T-cell (primary cell): ENCODE measurements at regions not wholly inside any gene's neighbourhood (a gene's known extent, or its start where the extent isn't known, plus 50 kb on each side); places are given as distances from the start of the nearest gene placed in this dataset.

ENCODE experiments used
- ATAC-seq, 4 experiments: fragments of 200-7000 bp in 3 of 4; fragments of 150-1000 bp in 1 of 4; cut with Tn5 transposase; replicated peaks in 1 of 4; 1 replicate in 3 of 4; 2 replicates in 1 of 4; pipeline ENCODE4 v1.10.0; 2021; ENCODE audit warnings: moderate library complexity in 3 of 4, mild to moderate bottlenecking in 2 of 4, moderate number of reproducible peaks in 1 of 4
- CTCF ChIA-PET, 2 donors: fragments of 300-600 bp; sonication (Branson Sonifier 250); formaldehyde crosslinking; loops; one replicate each; lab custom pipeline; 2022; ENCODE audit warnings: antibody characterized with exemption in 2 of 2; lab: Charles Lee
- POLR2A ChIA-PET, 2 donors: fragments of 300-600 bp; sonication (Branson Sonifier 250); formaldehyde crosslinking; loops; one replicate each; lab custom pipeline; 2022; ENCODE audit warnings: antibody characterized with exemption in 2 of 2; lab: Charles Lee
- DNase-seq, 35 experiments: peaks; one replicate each; pipeline versions ENCODE4 v3.0.0 to v3.0.0-alpha.2; 2013 to 2023
- H3K27ac ChIP-seq: one replicate; pipeline ENCODE4 v1.5.1; 2013; ENCODE audit warnings: low read length
- H3K27me3 ChIP-seq, 2 experiments: replicated peaks in 1 of 2; 1 replicate in 1 of 2; 2 replicates in 1 of 2; pipeline versions ENCODE4 v1.6.1 to v1.7.0; 2013; ENCODE audit warnings: low read length in 1 of 2, mixed read lengths in 1 of 2; ENCODE audit not compliant: control insufficient read depth in 2 of 2, insufficient read depth in 2 of 2; ENCODE audit errors: extremely low read depth in 1 of 2
- H3K36me3 ChIP-seq, 2 donors: 1 replicate in 1 of 2; 2 replicates in 1 of 2; pipeline versions ENCODE4 v1.6.1 to v1.7.0; 2013; ENCODE audit warnings: low read length in 1 of 2; ENCODE audit not compliant: control insufficient read depth in 2 of 2, insufficient read depth in 1 of 2; ENCODE audit errors: extremely low read depth in 1 of 2
- H3K4me1 ChIP-seq, 2 experiments: 1 replicate in 1 of 2; 2 replicates in 1 of 2; pipeline versions ENCODE4 v1.6.1 to v1.7.0; 2013; ENCODE audit warnings: low read length in 2 of 2, mixed read lengths in 1 of 2; ENCODE audit not compliant: insufficient read depth in 2 of 2, control insufficient read depth in 1 of 2; ENCODE audit errors: extremely low read depth in 1 of 2
- H3K4me3 ChIP-seq, 2 donors: 1 replicate in 1 of 2; 2 replicates in 1 of 2; pipeline versions ENCODE4 v1.5.1 to v1.7.0; 2013; ENCODE audit warnings: mild to moderate bottlenecking in 2 of 2, low read length in 1 of 2, moderate library complexity in 1 of 2; ENCODE audit not compliant: control insufficient read depth in 1 of 2; ENCODE audit errors: extremely low read depth in 1 of 2
- H3K9me3 ChIP-seq: 2 replicates; pipeline ENCODE4 v1.7.0; 2013
- H3K27ac Mint-ChIP-seq, 2 donors: one replicate each; pipeline ENCODE4 v1.8.0; 2020 to 2021; ENCODE audit warnings: mild to moderate bottlenecking in 2 of 2, mixed read lengths in 2 of 2
- H3K27me3 Mint-ChIP-seq, 2 donors: one replicate each; pipeline ENCODE4 v1.8.0; 2021 to 2022; ENCODE audit warnings: mixed read lengths in 2 of 2
- H3K36me3 Mint-ChIP-seq: one replicate; pipeline ENCODE4 v1.8.0; 2021; ENCODE audit warnings: mixed read lengths
- H3K4me1 Mint-ChIP-seq, 3 donors: one replicate each; pipeline ENCODE4 v1.8.0; 2020 to 2022; ENCODE audit warnings: mixed read lengths in 3 of 3, mild to moderate bottlenecking in 1 of 3
- H3K4me3 Mint-ChIP-seq, 3 donors: one replicate each; pipeline ENCODE4 v1.8.0; 2020 to 2022; ENCODE audit warnings: mild to moderate bottlenecking in 3 of 3, mixed read lengths in 3 of 3, moderate library complexity in 3 of 3
- H3K9me3 Mint-ChIP-seq, 3 donors: one replicate each; pipeline ENCODE4 v1.8.0; 2020 to 2022; ENCODE audit warnings: mixed read lengths in 3 of 3
- WGBS: methylation state at CpG from one replicate; pipeline ENCODE4 v1.1.5; 2013; ENCODE audit warnings: missing lambda C conversion rate; ENCODE audit not compliant: insufficient coverage; 5-methylcytosine and 5-hydroxymethylcytosine counted together

DNA sequence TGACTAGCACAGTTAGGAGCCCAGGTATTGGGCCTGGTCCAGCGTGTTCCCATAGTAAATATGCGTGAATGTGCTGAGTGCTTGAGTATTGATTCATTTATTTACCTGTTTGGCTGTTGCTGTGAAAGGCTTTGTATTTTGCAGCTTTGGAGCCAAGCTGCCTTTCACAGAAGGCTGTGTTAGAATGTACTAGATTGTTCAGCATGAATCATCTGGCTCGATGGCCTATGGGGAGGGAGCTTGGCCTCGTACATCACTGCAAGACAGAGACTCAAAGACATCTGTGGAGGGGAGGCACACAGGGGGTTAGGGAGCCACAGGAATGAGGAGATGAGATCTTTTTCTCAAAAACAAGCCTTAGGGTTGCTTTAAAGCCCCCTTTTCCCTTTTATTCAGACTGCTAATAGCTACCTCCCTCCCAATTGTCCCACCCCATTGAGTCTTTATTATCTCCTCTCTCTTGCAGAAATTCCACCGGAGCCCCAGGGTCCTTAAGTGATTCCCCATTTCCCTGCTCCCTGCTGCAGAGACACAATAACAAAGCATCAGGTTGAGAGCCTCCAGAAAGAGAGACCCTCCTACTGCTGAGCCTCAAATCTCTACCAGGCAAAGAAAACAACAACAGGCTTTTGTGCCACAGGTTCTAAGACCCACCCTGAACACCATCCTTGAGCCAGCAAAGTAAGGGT, 307.2 kb downstream of the ABCC12 start:
- Mint-ChIP-seq H3K27ac (no peak overlapping the region), H3K4me3 (no peak overlapping the region), H3K9me3 (no peaks in the 10 kb centered on the region), H3K36me3 (no peaks in the 10 kb centered on the region), H3K27me3 (no peaks in the 10 kb centered on the region), H3K4me1 (no peaks in the 10 kb centered on the region)
- Histone ChIP-seq H3K4me1 (no peaks in the 10 kb centered on the region), H3K4me3 (no peak overlapping the region), H3K36me3 (no peaks in the 10 kb centered on the region), H3K9me3 (no peaks in the 10 kb centered on the region), H3K27ac (no peak overlapping the region), H3K27me3 (peaks cover 0 to 3% of the 10 kb centered on the region in 2 experiments)
- ChIA-PET POLR2A (no interaction called here), CTCF (no interaction called here)
- DNase-seq (no peak), ATAC-seq (no peak)
- WGBS, result 65% methylated on average over 5 of the region's 5 CpGs

DNA sequence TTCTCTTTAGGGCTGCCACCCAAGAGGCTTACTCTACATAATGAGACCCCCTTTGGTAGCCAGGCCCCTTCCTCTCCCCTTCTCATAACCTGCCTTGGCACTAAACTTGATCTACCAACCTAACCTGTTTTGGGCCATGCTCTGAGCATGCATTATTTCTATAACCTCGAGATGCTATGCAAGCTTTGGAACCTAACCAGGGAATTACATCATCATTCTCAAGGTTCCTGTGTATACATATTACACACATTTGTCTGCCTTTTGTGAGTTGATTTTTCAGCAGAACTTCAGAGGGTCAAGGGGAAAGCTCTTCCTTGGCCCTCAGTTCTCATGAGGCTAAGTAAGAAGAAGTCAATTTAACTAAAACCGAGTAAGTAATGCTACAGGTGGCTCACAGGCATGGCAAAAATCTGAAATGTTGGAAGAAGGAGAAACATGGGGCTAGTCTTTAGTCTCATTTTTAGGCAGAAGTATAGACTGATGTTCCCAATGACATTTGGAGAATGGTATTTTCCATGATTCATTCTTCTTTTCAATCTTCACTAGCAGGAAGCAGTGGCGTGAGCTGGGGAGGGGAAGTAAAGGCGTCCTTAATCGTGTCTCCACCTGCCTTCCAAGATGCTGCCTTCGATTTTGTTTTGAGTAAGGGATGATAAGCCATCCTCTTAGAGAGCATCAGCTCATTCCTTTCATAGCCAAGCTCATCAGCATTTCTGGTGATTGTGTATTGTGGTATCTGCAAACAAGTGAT, 308.4 kb downstream of the ABCC12 start:
- Mint-ChIP-seq H3K36me3 (no peaks in the 10 kb centered on the region), H3K4me3 (no peak overlapping the region), H3K4me1 (no peaks in the 10 kb centered on the region), H3K27ac (no peak overlapping the region), H3K27me3 (no peaks in the 10 kb centered on the region), H3K9me3 (no peaks in the 10 kb centered on the region)
- ATAC-seq (no peak), DNase-seq (no peak)
- ChIA-PET POLR2A (no interaction called here), CTCF (no interaction called here)
- Histone ChIP-seq H3K27ac (no peak overlapping the region), H3K27me3 (peaks cover 0 to 3% of the 10 kb centered on the region in 2 experiments), H3K36me3 (no peaks in the 10 kb centered on the region), H3K4me3 (no peak overlapping the region), H3K4me1 (no peaks in the 10 kb centered on the region), H3K9me3 (no peaks in the 10 kb centered on the region)
- WGBS, result 100% methylated on average over 1 of the region's 6 CpGs

DNA sequence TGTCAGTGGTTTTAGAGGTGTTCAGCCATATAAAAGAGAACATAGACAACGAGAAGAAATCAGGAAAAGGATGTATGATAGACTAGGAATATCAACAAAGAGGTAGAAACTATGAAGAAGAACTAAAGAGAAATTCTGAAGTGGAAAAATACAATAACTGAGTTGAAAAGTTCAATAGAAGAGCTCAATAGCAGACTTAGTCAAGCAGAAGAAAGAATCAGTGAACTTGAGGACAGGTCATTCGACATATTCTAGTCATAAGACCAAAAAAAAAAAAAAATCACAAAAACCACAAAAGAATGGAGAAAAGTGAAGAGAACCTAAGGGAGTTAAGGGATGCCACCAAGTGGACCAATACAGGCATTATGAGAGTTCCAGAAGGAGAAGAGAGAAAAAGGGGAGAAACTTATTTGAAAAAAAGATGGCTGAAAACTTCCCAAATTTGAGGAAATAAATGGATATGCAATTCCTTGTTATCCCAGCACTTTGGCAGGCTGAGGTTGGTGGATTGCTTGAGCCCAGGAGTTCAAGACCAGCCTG, 321.2 kb downstream of the ABCC12 start:
- no CpG with 5 or more reads among the region's 2 CpGs for WGBS
- H3K4me3 Mint-ChIP-seq, result no peak overlapping the region
- Histone ChIP-seq H3K27me3 (no peaks in the 10 kb centered on the region), H3K9me3 (no peaks in the 10 kb centered on the region), H3K36me3 (no peaks in the 10 kb centered on the region), H3K4me3 (no peak overlapping the region), H3K27ac (no peak overlapping the region), H3K4me1 (no peaks in the 10 kb centered on the region)
- H3K9me3 Mint-ChIP-seq, result peaks cover 29 to 55% (median 32%) of the 10 kb centered on the region in 3 donors
- H3K27ac Mint-ChIP-seq, result no peak overlapping the region
- peaks cover 3% of the 10 kb centered on the region for H3K36me3 Mint-ChIP-seq
- ChIA-PET POLR2A (interaction anchor here in 1 of 2 donors (0.6 kb wide), 1 partner anchor 9 kb away, joined by 4 read pairs; no protein-coding TSS in a partner anchor), CTCF (no interaction called here)
- ATAC-seq (no peak), DNase-seq (no peak)
- no peaks in the 10 kb centered on the region for H3K27me3 Mint-ChIP-seq
- no peaks in the 10 kb centered on the region for H3K4me1 Mint-ChIP-seq

DNA sequence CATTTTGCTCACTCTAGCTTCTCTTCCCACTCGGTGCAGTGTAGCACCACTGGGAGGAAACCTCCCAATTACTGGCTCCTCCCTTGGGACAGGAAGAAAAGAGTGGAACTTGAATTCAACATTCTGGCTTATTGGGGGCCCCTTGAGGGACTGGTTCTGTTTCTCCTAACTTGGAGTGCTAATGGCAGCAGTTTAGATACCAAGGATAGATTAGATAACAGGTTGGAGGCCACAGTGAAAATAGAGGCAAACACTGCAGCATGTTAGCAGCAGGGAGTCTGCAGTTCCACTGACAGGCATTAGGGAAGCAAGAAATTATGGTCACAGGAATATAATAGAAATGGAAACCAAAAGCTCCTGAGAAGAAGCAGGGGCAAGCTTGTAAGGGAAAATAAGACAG, 322.0 kb downstream of the ABCC12 start:
- WGBS, result no CpG with 5 or more reads among the region's 1 CpG

DNA sequence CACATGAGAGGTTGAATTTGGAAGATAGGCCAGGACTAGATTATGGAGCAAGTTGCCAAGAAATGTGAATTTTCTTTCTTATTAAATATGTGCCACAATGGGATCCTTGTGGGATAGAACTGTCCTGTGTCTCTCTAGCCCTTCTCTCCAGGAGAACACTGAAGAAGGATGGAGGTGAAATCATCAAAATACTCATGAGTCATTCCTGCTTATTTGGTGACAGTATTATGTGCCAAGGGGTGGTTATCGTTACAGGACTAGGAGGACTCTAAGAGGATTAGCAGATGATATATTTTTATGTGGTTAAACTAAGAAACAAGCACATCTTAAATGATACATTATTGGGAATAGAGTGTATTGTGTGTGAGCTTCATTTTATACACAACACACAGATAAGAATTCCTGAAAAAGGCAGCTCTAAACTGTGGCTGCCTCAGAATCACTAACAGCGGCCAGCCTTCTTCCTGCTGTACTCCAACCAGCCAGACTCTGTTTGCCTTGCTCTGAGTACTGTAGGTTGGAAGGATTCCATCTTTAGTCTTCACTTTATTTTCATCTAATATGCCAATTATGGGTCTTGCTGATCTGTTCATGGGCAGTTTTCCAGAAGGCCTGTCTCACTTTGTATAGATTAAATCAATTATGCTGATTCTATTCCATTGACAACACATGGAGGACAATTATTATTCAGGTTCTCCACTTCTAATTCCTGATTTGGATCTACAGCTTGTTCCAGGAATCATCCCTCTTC, 325.8 kb downstream of the ABCC12 start:
- Mint-ChIP-seq H3K36me3 (peaks cover 3% of the 10 kb centered on the region), H3K27ac (no peak overlapping the region), H3K4me1 (no peaks in the 10 kb centered on the region), H3K9me3 (peaks cover 29 to 46% (median 31%) of the 10 kb centered on the region in 3 donors), H3K4me3 (no peak overlapping the region), H3K27me3 (peaks cover 0 to 3% of the 10 kb centered on the region in 2 donors)
- no peak overlapping the region for H3K4me3 ChIP-seq
- no peak for DNase-seq
- ATAC-seq, result no peak
- no peaks in the 10 kb centered on the region for H3K9me3 ChIP-seq
- WGBS, result no CpG with 5 or more reads among the region's 2 CpGs
- POLR2A ChIA-PET, result interaction anchor here in 1 of 2 donors (0.5 kb wide), 1 partner anchor 12 kb away, joined by 3 read pairs; no protein-coding TSS in a partner anchor
- no peaks in the 10 kb centered on the region for H3K27me3 ChIP-seq
- no peak overlapping the region for H3K27ac ChIP-seq
- CTCF ChIA-PET, result no interaction called here
- H3K36me3 ChIP-seq, result no peaks in the 10 kb centered on the region
- H3K4me1 ChIP-seq, result no peaks in the 10 kb centered on the region

More for the DNA sequence above, 322.0 kb downstream of the ABCC12 start:
- ChIA-PET POLR2A (interaction anchor here in 1 of 2 donors (0.6 kb wide), 1 partner anchor 9 kb away, joined by 4 read pairs; no protein-coding TSS in a partner anchor), CTCF (no interaction called here)
- Mint-ChIP-seq H3K27me3 (peaks cover 0 to 3% of the 10 kb centered on the region in 2 donors), H3K36me3 (peaks cover 3% of the 10 kb centered on the region), H3K27ac (no peak overlapping the region), H3K9me3 (peaks cover 29 to 48% (median 31%) of the 10 kb centered on the region in 3 donors), H3K4me1 (no peaks in the 10 kb centered on the region), H3K4me3 (no peak overlapping the region)
- DNase-seq, result no peak
- no peaks in the 10 kb centered on the region for H3K27me3 ChIP-seq
- no peak for ATAC-seq
- no peaks in the 10 kb centered on the region for H3K9me3 ChIP-seq
- no peaks in the 10 kb centered on the region for H3K4me1 ChIP-seq
- H3K27ac ChIP-seq, result no peak overlapping the region
- H3K4me3 ChIP-seq, result no peak overlapping the region
- H3K36me3 ChIP-seq, result no peaks in the 10 kb centered on the region

DNA sequence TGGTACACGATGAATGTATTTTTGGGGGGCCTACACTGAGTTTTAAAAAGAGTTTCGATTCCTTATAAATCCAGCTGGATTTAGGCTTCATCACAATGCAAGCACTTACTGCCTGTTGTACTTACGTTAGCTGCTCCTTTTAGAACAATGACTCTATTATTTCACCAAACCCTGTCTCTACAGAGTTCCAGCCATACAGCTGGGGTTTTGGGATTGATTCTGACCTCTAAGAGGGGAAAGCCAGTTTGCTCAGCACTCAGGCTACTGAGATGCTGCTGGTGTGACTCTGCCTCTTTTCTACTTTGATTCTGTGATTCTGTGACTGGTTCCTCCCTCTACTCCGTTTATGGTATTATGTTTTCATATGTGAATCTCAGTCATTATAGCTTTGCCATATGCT, 329.7 kb downstream of the ABCC12 start:
- H3K27ac Mint-ChIP-seq, result no peak overlapping the region

More for the DNA sequence above, 329.7 kb downstream of the ABCC12 start:
- peaks cover 0 to 3% of the 10 kb centered on the region in 2 donors for H3K27me3 Mint-ChIP-seq
- no peaks in the 10 kb centered on the region for H3K36me3 Mint-ChIP-seq
- peaks cover 10 to 23% (median 13%) of the 10 kb centered on the region in 3 donors for H3K9me3 Mint-ChIP-seq
- POLR2A ChIA-PET, result interaction anchor here in 1 of 2 donors (0.5 kb wide), 1 partner anchor 263 kb away, joined by 10 read pairs; no protein-coding TSS in a partner anchor
- Histone ChIP-seq H3K36me3 (no peaks in the 10 kb centered on the region), H3K4me3 (no peak overlapping the region), H3K27me3 (no peaks in the 10 kb centered on the region), H3K27ac (no peak overlapping the region), H3K9me3 (no peaks in the 10 kb centered on the region), H3K4me1 (no peaks in the 10 kb centered on the region)
- no peaks in the 10 kb centered on the region for H3K4me1 Mint-ChIP-seq
- ATAC-seq, result no peak
- no peak overlapping the region for H3K4me3 Mint-ChIP-seq
- CTCF ChIA-PET, result no interaction called here
- whole genome bisulfite sequencing, result no CpG with 5 or more reads among the region's 4 CpGs
- DNase-seq, result no peak
